Common myeloid progenitor, CD34-positive (primary cell): ENCODE measurements at regions not wholly inside any gene's neighbourhood (a gene's known extent, or its start where the extent isn't known, plus 50 kb on each side); places are given as distances from the start of the nearest gene placed in this dataset.

ENCODE experiments used
- CTCF ChIA-PET: fragments of 350-600 bp; sonication (Branson Sonifier 250); formaldehyde crosslinking; loops from one replicate; lab custom pipeline; 2021; ENCODE audit warnings: antibody characterized with exemption; lab: Charles Lee
- POLR2A ChIA-PET: fragments of 350-600 bp; sonication (Branson Sonifier 250); formaldehyde crosslinking; loops from one replicate; lab custom pipeline; 2021; ENCODE audit warnings: antibody characterized with exemption; lab: Charles Lee
- DNase-seq, 3 donors: peaks; one replicate each; pipeline versions ENCODE4 v3.0.0 to v3.0.0-alpha.2; 2013
- H3K27ac ChIP-seq, 2 experiments: 1 replicate in 1 of 2; 2 replicates in 1 of 2; pipeline ENCODE4 v1.7.0; 2013; ENCODE audit warnings: inconsistent platforms in 2 of 2, low read length in 2 of 2, mild to moderate bottlenecking in 2 of 2, low read depth in 1 of 2, moderate library complexity in 1 of 2; ENCODE audit not compliant: severe bottlenecking in 2 of 2, insufficient read depth in 1 of 2, poor library complexity in 1 of 2
- H3K27me3 ChIP-seq, 5 experiments: replicated peaks in 2 of 5; 1 replicate in 3 of 5; 2 replicates in 2 of 5; pipeline versions ENCODE4 v1.6.1 to v1.7.0; 2013; ENCODE audit warnings: low read length in 4 of 5, mild to moderate bottlenecking in 2 of 5, moderate library complexity in 2 of 5, inconsistent platforms in 1 of 5; ENCODE audit not compliant: insufficient read depth in 5 of 5, control insufficient read depth in 4 of 5
- H3K36me3 ChIP-seq, 4 experiments: 1 replicate in 2 of 4; 2 replicates in 2 of 4; pipeline versions ENCODE4 v1.6.1 to v1.7.0; 2013; ENCODE audit warnings: low read length in 3 of 4, control low read depth in 1 of 4, mild to moderate bottlenecking in 1 of 4; ENCODE audit not compliant: control insufficient read depth in 4 of 4, insufficient read depth in 4 of 4
- H3K4me1 ChIP-seq, 4 experiments: 1 replicate in 3 of 4; 2 replicates in 1 of 4; pipeline versions ENCODE4 v1.6.1 to v1.7.1; 2013; ENCODE audit warnings: low read length in 3 of 4, mild to moderate bottlenecking in 3 of 4, control low read depth in 1 of 4, inconsistent platforms in 1 of 4, moderate library complexity in 1 of 4; ENCODE audit not compliant: control insufficient read depth in 4 of 4, insufficient read depth in 4 of 4; ENCODE audit errors: control extremely low read depth in 1 of 4
- H3K4me3 ChIP-seq, 7 experiments: 1 replicate in 4 of 7; 2 replicates in 3 of 7; pipeline versions ENCODE4 v1.5.1 to v1.7.0; 2013; ENCODE audit warnings: mild to moderate bottlenecking in 7 of 7, low read length in 6 of 7, moderate library complexity in 6 of 7, inconsistent platforms in 2 of 7, low read depth in 2 of 7, control low read depth in 1 of 7; ENCODE audit not compliant: insufficient read depth in 4 of 7, control insufficient read depth in 1 of 7; ENCODE audit errors: extremely low read depth in 1 of 7
- H3K9me3 ChIP-seq, 5 experiments: 1 replicate in 4 of 5; 2 replicates in 1 of 5; pipeline versions ENCODE4 v1.6.1 to v1.7.1; 2013; ENCODE audit warnings: low read length in 4 of 5, mild to moderate bottlenecking in 2 of 5, inconsistent platforms in 1 of 5, low read depth in 1 of 5, moderate library complexity in 1 of 5; ENCODE audit not compliant: control insufficient read depth in 4 of 5, insufficient read depth in 2 of 5; ENCODE audit errors: control extremely low read depth in 1 of 5
- WGBS: methylation state at CpG from one replicate; pipeline ENCODE4 v1.1.5; 2013; ENCODE audit not compliant: insufficient coverage; 5-methylcytosine and 5-hydroxymethylcytosine counted together

GRCh38 chr3:29214009-29214658 lies 66.7 kb upstream of the RBMS3 start:
- Histone ChIP-seq H3K4me1 (peaks cover 0 to 2% (median 0%) of the 10 kb centered on the region in 4 experiments), H3K27me3 (no peaks in the 10 kb centered on the region), H3K9me3 (no peaks in the 10 kb centered on the region), H3K4me3 (no peak overlapping the region), H3K36me3 (no peaks in the 10 kb centered on the region), H3K27ac (no peak overlapping the region)
- no peak for DNase-seq
- POLR2A ChIA-PET = no interaction called here
- WGBS = 100% methylated on average over 2 of the region's 4 CpGs
- CTCF ChIA-PET = no interaction called here

GRCh38 chr3:29215948-29216347 lies 64.9 kb upstream of the RBMS3 start:
- Histone ChIP-seq H3K27me3 (no peaks in the 10 kb centered on the region), H3K36me3 (no peaks in the 10 kb centered on the region), H3K4me1 (peaks cover 0 to 2% (median 0%) of the 10 kb centered on the region in 4 experiments), H3K27ac (no peak overlapping the region), H3K4me3 (no peak overlapping the region), H3K9me3 (no peaks in the 10 kb centered on the region)
- ChIA-PET POLR2A (no interaction called here), CTCF (no interaction called here)
- DNase-seq = no peak

- Histone ChIP-seq H3K4me1 (no peaks in the 10 kb centered on the region), H3K4me3 (no peak overlapping the region), H3K36me3 (no peaks in the 10 kb centered on the region), H3K9me3 (no peaks in the 10 kb centered on the region), H3K27me3 (no peaks in the 10 kb centered on the region), H3K27ac (no peak overlapping the region)
- CTCF ChIA-PET = no interaction called here
- 60% methylated on average over 2 of the region's 2 CpGs for WGBS
- DNase-seq = no peak
- POLR2A ChIA-PET = no interaction called here
Observed at GRCh38 chr3:29226706-29227105, 54.2 kb upstream of the RBMS3 start.

GRCh38 chr3:29227307-29227706 lies 53.6 kb upstream of the RBMS3 start:
- no peak overlapping the region for H3K4me3 ChIP-seq
- ChIA-PET CTCF (no interaction called here), POLR2A (no interaction called here)
- no peaks in the 10 kb centered on the region for H3K27me3 ChIP-seq
- no peak for DNase-seq
- WGBS = 83% methylated on average over 1 of the region's 1 CpG
- no peaks in the 10 kb centered on the region for H3K36me3 ChIP-seq
- no peaks in the 10 kb centered on the region for H3K4me1 ChIP-seq
- H3K27ac ChIP-seq = no peak overlapping the region
- H3K9me3 ChIP-seq = no peaks in the 10 kb centered on the region
